ENCODE measurements at regions not wholly inside any gene's neighbourhood (a gene's known extent, or its start where the extent isn't known, plus 50 kb on each side); places are given as distances from the start of the nearest gene placed in this dataset.
"Not testable (repeated sequence)": the region's sequence is repeated elsewhere in the genome, so short reads cannot be mapped to it uniquely, and the experiment has no call there.

DNA sequence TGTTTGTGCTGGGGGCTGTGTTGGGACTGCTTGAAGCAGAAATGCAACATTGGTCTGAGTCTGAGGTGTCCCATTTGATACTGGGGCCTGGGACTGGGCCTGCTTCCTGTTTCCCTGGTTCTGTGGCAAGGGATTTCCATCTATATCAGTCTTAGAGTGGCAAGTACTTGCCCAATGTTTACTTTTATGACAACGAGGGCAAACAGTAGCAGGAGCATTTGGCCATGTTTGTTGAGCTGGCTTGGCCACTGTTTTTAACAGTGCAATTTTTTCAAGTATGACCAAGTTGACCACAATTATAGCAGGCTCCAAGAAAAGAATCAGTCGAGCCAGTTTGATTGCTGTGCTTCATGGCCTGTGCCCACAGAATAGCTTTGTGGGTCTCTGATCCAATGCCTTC is 88.5 kb upstream of the PGR start:
- TF ChIP-seq, protein P1, sequence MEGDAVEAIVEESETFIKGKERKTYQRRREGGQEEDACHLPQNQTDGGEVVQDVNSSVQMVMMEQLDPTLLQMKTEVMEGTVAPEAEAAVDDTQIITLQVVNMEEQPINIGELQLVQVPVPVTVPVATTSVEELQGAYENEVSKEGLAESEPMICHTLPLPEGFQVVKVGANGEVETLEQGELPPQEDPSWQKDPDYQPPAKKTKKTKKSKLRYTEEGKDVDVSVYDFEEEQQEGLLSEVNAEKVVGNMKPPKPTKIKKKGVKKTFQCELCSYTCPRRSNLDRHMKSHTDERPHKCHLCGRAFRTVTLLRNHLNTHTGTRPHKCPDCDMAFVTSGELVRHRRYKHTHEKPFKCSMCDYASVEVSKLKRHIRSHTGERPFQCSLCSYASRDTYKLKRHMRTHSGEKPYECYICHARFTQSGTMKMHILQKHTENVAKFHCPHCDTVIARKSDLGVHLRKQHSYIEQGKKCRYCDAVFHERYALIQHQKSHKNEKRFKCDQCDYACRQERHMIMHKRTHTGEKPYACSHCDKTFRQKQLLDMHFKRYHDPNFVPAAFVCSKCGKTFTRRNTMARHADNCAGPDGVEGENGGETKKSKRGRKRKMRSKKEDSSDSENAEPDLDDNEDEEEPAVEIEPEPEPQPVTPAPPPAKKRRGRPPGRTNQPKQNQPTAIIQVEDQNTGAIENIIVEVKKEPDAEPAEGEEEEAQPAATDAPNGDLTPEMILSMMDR (IDR thresholded peaks at IDR 0.05) = not testable (repeated sequence)
- TF ChIP-seq POLR2A, POLR2AphosphoS5 (IDR thresholded peaks at IDR 0.05): not testable (repeated sequence)

Data from prostate gland (tissue), 2 donors.